ENCODE measurements at regions not wholly inside any gene's neighbourhood (a gene's known extent, or its start where the extent isn't known, plus 50 kb on each side); places are given as distances from the start of the nearest gene placed in this dataset.

DNA sequence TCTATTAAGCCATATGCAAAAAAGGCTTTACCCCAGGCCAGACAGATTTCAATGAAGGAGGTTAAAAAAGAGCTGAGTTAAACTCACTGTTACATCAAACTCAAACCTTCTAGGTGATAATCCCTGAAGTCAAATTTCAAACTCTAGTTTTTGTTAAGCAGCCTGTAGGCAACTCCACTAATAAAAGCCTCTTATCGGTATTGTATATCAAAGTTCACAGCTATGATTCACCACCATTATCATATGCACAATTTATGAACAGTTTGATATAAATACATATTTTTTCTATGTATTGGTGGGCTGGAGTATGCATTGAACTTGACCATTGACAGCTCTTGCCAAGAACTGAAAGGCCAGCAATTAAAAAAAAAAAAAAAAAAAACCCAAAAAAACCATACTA is 308.2 kb downstream of the BTBD3 start:
- Histone ChIP-seq H3K4me1 (no peaks in the 10 kb centered on the region), H3K36me3 (no peaks in the 10 kb centered on the region), H3K27me3 (no peaks in the 10 kb centered on the region), H3K9me3 (no peaks in the 10 kb centered on the region), H3K27ac (no peak overlapping the region), H3K4me3 (no peak overlapping the region)
- intact Hi-C loops (cut with DNase I) = no loop called here
- ATAC-seq = no peak
- TF ChIP-seq, protein P1, sequence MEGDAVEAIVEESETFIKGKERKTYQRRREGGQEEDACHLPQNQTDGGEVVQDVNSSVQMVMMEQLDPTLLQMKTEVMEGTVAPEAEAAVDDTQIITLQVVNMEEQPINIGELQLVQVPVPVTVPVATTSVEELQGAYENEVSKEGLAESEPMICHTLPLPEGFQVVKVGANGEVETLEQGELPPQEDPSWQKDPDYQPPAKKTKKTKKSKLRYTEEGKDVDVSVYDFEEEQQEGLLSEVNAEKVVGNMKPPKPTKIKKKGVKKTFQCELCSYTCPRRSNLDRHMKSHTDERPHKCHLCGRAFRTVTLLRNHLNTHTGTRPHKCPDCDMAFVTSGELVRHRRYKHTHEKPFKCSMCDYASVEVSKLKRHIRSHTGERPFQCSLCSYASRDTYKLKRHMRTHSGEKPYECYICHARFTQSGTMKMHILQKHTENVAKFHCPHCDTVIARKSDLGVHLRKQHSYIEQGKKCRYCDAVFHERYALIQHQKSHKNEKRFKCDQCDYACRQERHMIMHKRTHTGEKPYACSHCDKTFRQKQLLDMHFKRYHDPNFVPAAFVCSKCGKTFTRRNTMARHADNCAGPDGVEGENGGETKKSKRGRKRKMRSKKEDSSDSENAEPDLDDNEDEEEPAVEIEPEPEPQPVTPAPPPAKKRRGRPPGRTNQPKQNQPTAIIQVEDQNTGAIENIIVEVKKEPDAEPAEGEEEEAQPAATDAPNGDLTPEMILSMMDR (IDR thresholded peaks at IDR 0.05) = no peak
- DNase-seq = no peak
- FAIRE-seq = no peak
- 85 to 93% methylated on average over 1 of the region's 1 CpG for WGBS, 2 donors

DNA sequence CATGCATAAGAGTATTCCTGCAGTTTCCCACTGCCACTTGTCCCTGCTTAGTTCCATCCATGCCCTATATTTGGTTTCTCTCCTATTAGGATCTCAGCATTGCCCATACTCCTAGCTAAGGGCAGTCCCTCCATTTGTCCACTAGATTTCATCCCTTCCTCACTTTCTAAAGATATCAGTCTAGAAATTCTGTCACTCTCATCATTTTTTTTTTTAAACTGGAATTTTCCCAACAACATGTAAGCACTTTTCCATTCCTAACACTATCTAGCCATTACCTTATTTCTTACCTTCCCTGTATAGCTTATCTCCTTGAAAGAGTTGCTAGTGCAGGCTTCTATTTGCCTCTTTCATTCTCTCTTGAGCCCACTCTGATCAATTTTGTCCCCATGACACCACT is 312.2 kb downstream of the BTBD3 start:
- Histone ChIP-seq H3K27ac (no peak overlapping the region), H3K4me3 (no peak overlapping the region), H3K9me3 (no peaks in the 10 kb centered on the region), H3K36me3 (no peaks in the 10 kb centered on the region), H3K4me1 (no peaks in the 10 kb centered on the region), H3K27me3 (no peaks in the 10 kb centered on the region)
- ATAC-seq = no peak
- TF ChIP-seq, protein P1 (IDR thresholded peaks at IDR 0.05) = no peak
- no peak for DNase-seq
- intact Hi-C loops (cut with DNase I) = no loop called here
- no peak for FAIRE-seq

DNA sequence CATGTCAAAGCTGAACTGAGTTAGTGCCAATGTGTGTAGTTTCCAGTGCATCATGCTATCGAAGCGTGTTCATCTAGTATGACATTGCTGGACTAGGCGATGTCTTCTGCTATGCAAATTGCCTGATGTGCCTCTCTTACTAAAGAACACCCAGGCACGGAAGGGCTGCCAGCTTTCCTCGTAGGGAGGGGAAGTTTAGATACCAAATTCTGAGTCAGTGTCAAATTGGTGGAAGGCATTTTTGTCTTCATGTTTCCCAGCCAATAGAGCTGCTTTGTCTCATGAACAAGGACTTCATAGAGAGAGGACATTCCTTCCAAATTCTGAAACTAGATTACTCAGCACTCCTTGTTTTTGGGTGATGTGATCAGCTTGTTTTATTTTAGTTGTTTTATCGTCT is 320.1 kb downstream of the BTBD3 start:
- FAIRE-seq (no peak), ATAC-seq (no peak), DNase-seq (no peak)
- intact Hi-C loops (cut with DNase I) = no loop called here
- Histone ChIP-seq H3K9me3 (no peaks in the 10 kb centered on the region), H3K27me3 (no peaks in the 10 kb centered on the region), H3K4me3 (no peak overlapping the region), H3K4me1 (no peaks in the 10 kb centered on the region), H3K36me3 (no peaks in the 10 kb centered on the region), H3K27ac (no peak overlapping the region)
- TF ChIP-seq, protein P1 (IDR thresholded peaks at IDR 0.05) = no peak
- 72 to 77% methylated on average over 6 of the region's 6 CpGs for WGBS, 2 donors

DNA sequence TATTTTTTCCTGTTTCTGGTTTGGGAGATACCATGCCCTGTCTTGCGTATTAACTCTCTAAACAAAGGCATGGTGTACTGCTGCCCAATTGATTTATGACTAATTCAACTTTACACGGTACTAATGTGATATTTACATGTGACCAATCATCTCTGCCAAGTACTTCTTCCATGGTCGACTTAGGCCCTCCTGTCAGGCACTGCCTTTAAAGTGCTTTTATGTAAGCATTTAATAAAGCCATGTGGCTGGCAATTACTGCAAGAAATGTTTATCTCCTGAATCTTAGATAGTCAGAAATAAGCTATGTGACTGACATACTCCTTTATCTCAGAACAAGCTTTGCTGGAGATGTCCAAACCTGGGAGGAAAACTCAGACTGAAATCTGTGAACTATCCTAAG is 323.4 kb downstream of the BTBD3 start:
- H3K9me3 ChIP-seq = no peaks in the 10 kb centered on the region
- WGBS, 2 donors = 52 to 53% methylated on average over 3 of the region's 3 CpGs
- no peaks in the 10 kb centered on the region for H3K36me3 ChIP-seq
- H3K4me1 ChIP-seq = no peaks in the 10 kb centered on the region
- DNase-seq = no peak
- TF ChIP-seq, protein P1 (IDR thresholded peaks at IDR 0.05) = no peak
- no peak for FAIRE-seq
- H3K27ac ChIP-seq = no peak overlapping the region
- no peaks in the 10 kb centered on the region for H3K27me3 ChIP-seq
- ATAC-seq = peak in 3 of 4 donors; percentile 36 to 56 (median 46)
- no peak overlapping the region for H3K4me3 ChIP-seq
- intact Hi-C loops (cut with DNase I) = no loop called here

DNA sequence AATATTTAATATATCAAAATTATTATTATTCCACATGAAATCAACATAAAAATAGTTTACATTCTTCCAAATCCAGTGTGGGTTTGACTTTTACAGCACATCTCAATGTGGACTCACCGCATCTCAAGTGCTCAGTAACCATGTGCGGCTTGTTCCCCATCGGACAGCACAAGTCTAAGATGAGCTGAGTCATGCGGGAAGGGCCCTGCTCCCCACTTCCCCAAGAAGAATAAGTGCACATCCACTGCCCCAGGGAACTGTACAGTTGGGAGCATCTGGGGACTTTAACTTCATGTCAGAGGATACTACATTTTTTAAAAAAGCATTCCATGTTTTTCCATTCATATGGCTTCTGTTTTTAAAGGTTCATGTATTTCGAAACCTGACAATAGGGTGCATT is 325.6 kb downstream of the BTBD3 start:
- 89 to 92% methylated on average over 5 of the region's 5 CpGs for WGBS, 2 donors
- H3K27ac ChIP-seq = no peak overlapping the region
- H3K4me3 ChIP-seq = no peak overlapping the region
- H3K9me3 ChIP-seq = no peaks in the 10 kb centered on the region
- no peaks in the 10 kb centered on the region for H3K36me3 ChIP-seq
- H3K27me3 ChIP-seq = no peaks in the 10 kb centered on the region
- no peak for DNase-seq
- intact Hi-C loops (cut with DNase I) = no loop called here
- no peak for ATAC-seq
- TF ChIP-seq, protein P1 (IDR thresholded peaks at IDR 0.05) = no peak
- H3K4me1 ChIP-seq = no peaks in the 10 kb centered on the region
- FAIRE-seq = no peak
